ENCODE measurements at regions not wholly inside any gene's neighbourhood (a gene's known extent, or its start where the extent isn't known, plus 50 kb on each side); places are given as distances from the start of the nearest gene placed in this dataset.

DNA sequence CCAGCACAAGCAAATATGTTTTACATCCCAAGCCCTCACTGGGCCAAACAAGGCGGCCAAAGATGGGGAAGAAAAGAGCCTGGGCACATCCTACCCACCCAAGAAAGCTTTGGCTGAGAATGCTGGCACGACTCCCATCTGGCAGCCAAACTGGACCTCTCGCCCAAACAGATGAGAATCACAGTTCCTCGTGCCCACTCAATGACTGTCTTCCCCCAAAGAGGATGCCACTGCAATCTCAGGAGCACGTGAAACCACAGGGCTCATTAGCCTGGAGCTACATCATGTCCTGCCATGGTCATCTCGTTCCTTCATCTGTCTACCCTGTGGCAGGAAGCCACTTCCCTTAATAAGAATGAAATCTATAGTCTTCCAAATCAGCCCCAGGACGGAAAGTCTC, 536.8 kb downstream of the BNC2 start:
- TF ChIP-seq, protein P1, sequence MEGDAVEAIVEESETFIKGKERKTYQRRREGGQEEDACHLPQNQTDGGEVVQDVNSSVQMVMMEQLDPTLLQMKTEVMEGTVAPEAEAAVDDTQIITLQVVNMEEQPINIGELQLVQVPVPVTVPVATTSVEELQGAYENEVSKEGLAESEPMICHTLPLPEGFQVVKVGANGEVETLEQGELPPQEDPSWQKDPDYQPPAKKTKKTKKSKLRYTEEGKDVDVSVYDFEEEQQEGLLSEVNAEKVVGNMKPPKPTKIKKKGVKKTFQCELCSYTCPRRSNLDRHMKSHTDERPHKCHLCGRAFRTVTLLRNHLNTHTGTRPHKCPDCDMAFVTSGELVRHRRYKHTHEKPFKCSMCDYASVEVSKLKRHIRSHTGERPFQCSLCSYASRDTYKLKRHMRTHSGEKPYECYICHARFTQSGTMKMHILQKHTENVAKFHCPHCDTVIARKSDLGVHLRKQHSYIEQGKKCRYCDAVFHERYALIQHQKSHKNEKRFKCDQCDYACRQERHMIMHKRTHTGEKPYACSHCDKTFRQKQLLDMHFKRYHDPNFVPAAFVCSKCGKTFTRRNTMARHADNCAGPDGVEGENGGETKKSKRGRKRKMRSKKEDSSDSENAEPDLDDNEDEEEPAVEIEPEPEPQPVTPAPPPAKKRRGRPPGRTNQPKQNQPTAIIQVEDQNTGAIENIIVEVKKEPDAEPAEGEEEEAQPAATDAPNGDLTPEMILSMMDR (IDR thresholded peaks at IDR 0.05; ENCODE audit: unreplicated experiment): no peak
- peaks cover 10% of the 10 kb centered on the region for H3K4me1 Mint-ChIP-seq

DNA sequence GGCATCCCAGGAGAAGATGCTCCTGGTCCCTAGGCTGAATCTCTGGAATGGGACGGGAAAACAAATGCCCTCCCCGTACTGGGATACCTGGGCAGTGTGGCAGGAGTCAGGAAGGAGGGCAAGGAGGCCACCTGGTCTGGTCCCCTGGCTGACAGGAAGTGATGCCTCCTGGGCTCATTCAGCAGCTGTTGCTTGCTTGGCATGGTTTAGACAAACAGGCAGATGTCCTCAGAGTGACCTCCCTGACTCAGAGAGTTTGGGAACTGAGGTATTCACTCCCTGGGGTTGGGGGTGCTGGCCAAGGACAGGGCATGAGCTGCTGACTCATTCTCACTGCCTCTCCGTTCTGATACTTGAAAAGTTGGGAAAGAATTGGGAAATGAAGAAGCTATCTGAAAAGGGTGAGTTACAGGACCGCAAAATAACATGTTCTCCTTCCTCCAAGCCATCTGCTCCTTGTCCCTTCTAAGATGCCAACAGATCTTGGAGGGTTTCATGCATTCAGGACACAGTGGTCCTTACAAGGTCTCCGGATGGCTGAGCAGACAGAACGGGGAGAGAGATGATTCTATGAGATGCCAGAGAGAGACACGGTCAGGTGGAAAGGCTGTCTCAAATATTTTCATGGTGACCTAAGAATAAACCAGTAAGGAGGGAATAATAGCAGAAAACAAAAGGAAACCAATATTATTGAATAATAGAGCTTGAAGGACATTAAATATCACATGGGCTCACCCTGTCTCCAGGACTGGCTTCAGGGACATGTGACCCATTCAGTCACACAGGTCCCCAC, 534.5 kb downstream of the BNC2 start:
- H3K9me3 Mint-ChIP-seq: peaks cover 3% of the 10 kb centered on the region
- no peaks in the 10 kb centered on the region for H3K36me3 Mint-ChIP-seq
- TF ChIP-seq, protein P1 (IDR thresholded peaks at IDR 0.05; ENCODE audit: unreplicated experiment): no peak
- H3K4me1 Mint-ChIP-seq: peaks cover 8% of the 10 kb centered on the region
- H3K4me3 Mint-ChIP-seq: no peak overlapping the region
- H3K27ac Mint-ChIP-seq: no peak overlapping the region
- DNase-seq (ENCODE audit: low spot score in 2 of 2, unreplicated experiment in 2 of 2): no peak
- H3K27me3 Mint-ChIP-seq (ENCODE audit: low read depth): no peaks in the 10 kb centered on the region

More for the DNA sequence above, 536.8 kb downstream of the BNC2 start:
- no peaks in the 10 kb centered on the region for H3K27me3 Mint-ChIP-seq (ENCODE audit: low read depth)
- no peak overlapping the region for H3K27ac Mint-ChIP-seq
- no peak for DNase-seq (ENCODE audit: low spot score in 2 of 2, unreplicated experiment in 2 of 2)
- no peak overlapping the region for H3K4me3 Mint-ChIP-seq
- H3K9me3 Mint-ChIP-seq: peaks cover 3% of the 10 kb centered on the region
- no peaks in the 10 kb centered on the region for H3K36me3 Mint-ChIP-seq

DNA sequence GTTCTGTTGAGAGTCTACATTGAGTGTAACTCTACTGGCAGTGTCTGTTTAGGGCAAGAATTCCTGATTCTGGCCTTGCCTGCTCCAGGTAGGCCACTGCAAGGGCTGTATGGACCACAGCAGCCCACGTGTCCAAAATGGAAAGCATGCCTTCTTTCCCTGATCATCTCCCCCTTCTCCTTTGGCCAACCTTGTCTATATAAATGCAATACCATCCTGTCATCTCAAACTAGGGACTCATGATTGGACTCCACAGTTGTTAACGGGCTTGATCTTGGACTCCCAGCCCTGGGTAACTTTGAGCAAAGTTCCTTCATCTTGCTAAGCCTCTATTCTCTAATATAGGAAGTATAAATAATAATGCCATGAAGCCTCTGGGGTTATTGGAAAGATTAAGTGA, 533.6 kb downstream of the BNC2 start:
- Mint-ChIP-seq H3K4me1 (no peaks in the 10 kb centered on the region), H3K4me3 (no peak overlapping the region), H3K9me3 (peaks cover under 1% of the 10 kb centered on the region), H3K27ac (no peak overlapping the region), H3K27me3 (ENCODE audit: low read depth) (no peaks in the 10 kb centered on the region), H3K36me3 (no peaks in the 10 kb centered on the region)
- DNase-seq (ENCODE audit: low spot score in 2 of 2, unreplicated experiment in 2 of 2): no peak
- TF ChIP-seq, protein P1 (IDR thresholded peaks at IDR 0.05; ENCODE audit: unreplicated experiment): no peak

DNA sequence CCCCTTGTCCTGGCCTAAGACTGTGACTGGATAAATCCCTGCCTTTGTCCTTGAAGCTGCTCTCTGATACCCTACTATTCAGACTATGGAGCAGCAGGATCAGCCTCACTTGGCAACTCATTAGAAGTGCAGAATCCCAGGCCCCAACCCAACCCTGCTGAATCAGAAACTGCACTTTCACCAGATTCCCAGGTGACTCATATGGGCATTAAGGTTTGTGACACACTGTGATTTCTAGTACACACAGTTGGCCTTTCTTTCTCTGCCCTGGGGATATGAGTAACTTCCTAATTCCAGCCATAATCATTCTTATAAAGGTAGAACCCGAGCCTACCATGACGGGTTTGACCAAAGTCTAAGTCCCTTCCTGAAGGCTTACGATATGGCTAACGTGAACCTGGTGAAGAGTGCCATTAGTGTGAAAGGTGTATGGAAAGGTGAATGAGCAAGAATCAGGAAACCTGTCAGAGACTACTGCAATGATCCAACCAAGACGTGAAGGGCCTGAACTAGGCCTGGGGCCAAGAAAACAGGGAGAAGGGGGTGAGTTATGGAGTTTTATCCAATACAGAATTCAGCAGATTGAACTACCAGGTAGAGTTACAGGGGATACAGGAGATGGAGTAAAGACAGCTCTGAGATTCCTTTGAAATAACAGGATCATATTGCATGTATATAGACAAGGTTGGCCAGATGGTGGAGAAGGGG, 533.0 kb downstream of the BNC2 start:
- Mint-ChIP-seq H3K9me3 (no peaks in the 10 kb centered on the region), H3K36me3 (no peaks in the 10 kb centered on the region), H3K4me1 (no peaks in the 10 kb centered on the region), H3K27ac (no peak overlapping the region), H3K4me3 (no peak overlapping the region), H3K27me3 (ENCODE audit: low read depth) (no peaks in the 10 kb centered on the region)
- DNase-seq (ENCODE audit: low spot score in 2 of 2, unreplicated experiment in 2 of 2): no peak
- TF ChIP-seq, protein P1 (IDR thresholded peaks at IDR 0.05; ENCODE audit: unreplicated experiment): no peak

DNA sequence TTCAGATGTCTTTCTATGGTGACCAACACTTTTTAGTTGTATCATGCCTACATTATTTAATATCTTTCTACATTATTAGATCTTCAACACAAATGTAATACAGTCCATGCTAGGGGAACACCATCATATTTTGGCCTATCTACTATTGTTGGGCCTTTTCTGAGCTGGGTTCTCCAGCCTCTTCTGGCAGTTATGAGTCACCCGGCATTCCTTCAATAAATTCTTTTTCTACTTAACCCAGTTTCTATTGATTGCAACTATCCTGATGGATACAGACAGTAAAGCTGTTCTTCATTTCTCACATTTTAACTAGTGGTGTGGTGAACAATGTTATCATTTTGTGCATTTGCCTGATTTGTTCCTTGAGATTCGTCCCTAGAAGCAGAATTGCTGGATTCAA, 529.3 kb downstream of the BNC2 start:
- H3K36me3 Mint-ChIP-seq: no peaks in the 10 kb centered on the region
- no peaks in the 10 kb centered on the region for H3K27me3 Mint-ChIP-seq (ENCODE audit: low read depth)
- H3K9me3 Mint-ChIP-seq: no peaks in the 10 kb centered on the region
- TF ChIP-seq, protein P1 (IDR thresholded peaks at IDR 0.05; ENCODE audit: unreplicated experiment): no peak
- DNase-seq (ENCODE audit: low spot score in 2 of 2, unreplicated experiment in 2 of 2): no peak
- peaks cover 23% of the 10 kb centered on the region for H3K4me1 Mint-ChIP-seq
- H3K27ac Mint-ChIP-seq: no peak overlapping the region
- no peak overlapping the region for H3K4me3 Mint-ChIP-seq

Data from mesothelial cell of epicardium (in vitro differentiated cells).